Astrocyte (in vitro differentiated cells and primary cell): ENCODE measurements at regions not wholly inside any gene's neighbourhood (a gene's known extent, or its start where the extent isn't known, plus 50 kb on each side); places are given as distances from the start of the nearest gene placed in this dataset.

Experiments
- DNase-seq: peaks from one replicate; pipeline ENCODE4 v3.0.0-alpha.2; 2010; ENCODE audit warnings: low read depth
- FAIRE-seq: peaks from 2 replicates; lab custom pipeline; 2011; peaks lifted over from hg19 to GRCh38; lab: Jason Lieb, UNC
- H2AFZ ChIP-seq: 2 replicates; pipeline ENCODE4 v1.6.0; 2012; ENCODE audit warnings: low read depth, low read length, inconsistent platforms
- H3K27ac ChIP-seq: 2 replicates; pipeline ENCODE4 v1.5.1; 2011; ENCODE audit warnings: low read depth, low read length, inconsistent platforms
- H3K27me3 ChIP-seq: 2 replicates; pipeline ENCODE4 v1.6.0; 2011; ENCODE audit warnings: low read length, inconsistent platforms; ENCODE audit not compliant: insufficient read depth
- H3K36me3 ChIP-seq: 2 replicates; pipeline ENCODE4 v1.5.1; 2011; ENCODE audit warnings: low read length, inconsistent platforms; ENCODE audit not compliant: insufficient read depth
- H3K4me1 ChIP-seq: 2 replicates; pipeline ENCODE4 v1.5.1; 2011; ENCODE audit warnings: low read length, inconsistent platforms; ENCODE audit not compliant: insufficient read depth
- H3K4me2 ChIP-seq: 2 replicates; pipeline ENCODE4 v1.6.0; 2012; ENCODE audit warnings: low read length, inconsistent platforms
- H3K4me3 ChIP-seq: 2 replicates; pipeline ENCODE4 v1.5.1; 2011; ENCODE audit warnings: low read depth, mild to moderate bottlenecking, low read length, inconsistent platforms; ENCODE audit not compliant: insufficient read depth
- H3K79me2 ChIP-seq: 2 replicates; pipeline ENCODE4 v1.6.0; 2012; ENCODE audit warnings: mild to moderate bottlenecking, low read length, inconsistent platforms; ENCODE audit not compliant: insufficient read depth
- H3K9ac ChIP-seq: 2 replicates; pipeline ENCODE4 v1.6.0; 2012; ENCODE audit warnings: mild to moderate bottlenecking, low read length, inconsistent platforms
- H3K9me3 ChIP-seq: 2 replicates; pipeline ENCODE4 v1.5.1; 2012; ENCODE audit warnings: low read depth, mild to moderate bottlenecking, low read length, inconsistent platforms; ENCODE audit not compliant: insufficient read depth
- H4K20me1 ChIP-seq: 2 replicates; pipeline ENCODE4 v1.6.0; 2012; ENCODE audit warnings: low read length, inconsistent platforms; ENCODE audit not compliant: insufficient read depth
- H3K27ac Mint-ChIP-seq: one replicate; pipeline ENCODE4 v1.8.0; 2021; ENCODE audit warnings: mild to moderate bottlenecking, mixed read lengths; ENCODE audit not compliant: unreplicated experiment
- H3K27me3 Mint-ChIP-seq: one replicate; pipeline ENCODE4 v1.8.0; 2021; ENCODE audit warnings: low read depth, mixed read lengths; ENCODE audit not compliant: unreplicated experiment
- H3K36me3 Mint-ChIP-seq: one replicate; pipeline ENCODE4 v1.8.0; 2021; ENCODE audit warnings: low read depth, mixed read lengths; ENCODE audit not compliant: unreplicated experiment
- H3K4me1 Mint-ChIP-seq: one replicate; pipeline ENCODE4 v1.8.0; 2021; ENCODE audit warnings: low read depth, mixed read lengths; ENCODE audit not compliant: unreplicated experiment
- H3K4me3 Mint-ChIP-seq: one replicate; pipeline ENCODE4 v1.8.0; 2021; ENCODE audit warnings: mild to moderate bottlenecking, moderate library complexity, mixed read lengths; ENCODE audit not compliant: unreplicated experiment
- H3K9me3 Mint-ChIP-seq: one replicate; pipeline ENCODE4 v1.8.0; 2021; ENCODE audit warnings: mild to moderate bottlenecking, mixed read lengths; ENCODE audit not compliant: unreplicated experiment
- CTCF ChIP-seq: IDR thresholded peaks from 2 replicates; pipeline ENCODE4 v1.5.1; 2011; ENCODE audit warnings: low read depth, mild to moderate bottlenecking, inconsistent platforms, low read length, moderate library complexity; ENCODE audit not compliant: insufficient read depth
- EZH2 ChIP-seq: IDR thresholded peaks from 2 replicates; pipeline ENCODE4 v1.6.1; 2012; ENCODE audit warnings: mild to moderate bottlenecking, low read length, inconsistent platforms; ENCODE audit not compliant: insufficient read depth

GRCh38 chr6:71492668-71493067, 204.1 kb downstream of the OGFRL1 start:
- Mint-ChIP-seq H3K27ac (no peak overlapping the region), H3K27me3 (no peaks in the 10 kb centered on the region), H3K4me1 (peaks cover 38% of the 10 kb centered on the region), H3K36me3 (no peaks in the 10 kb centered on the region), H3K9me3 (no peaks in the 10 kb centered on the region), H3K4me3 (no peak overlapping the region)
- Histone ChIP-seq H3K9ac (no peak overlapping the region), H3K27me3 (no peaks in the 10 kb centered on the region), H3K4me1 (peaks cover 22% of the 10 kb centered on the region), H3K79me2 (no peaks in the 10 kb centered on the region), H3K4me3 (no peak overlapping the region), H3K9me3 (no peaks in the 10 kb centered on the region), H3K4me2 (no peak overlapping the region), H2AFZ (no peak overlapping the region), H4K20me1 (no peaks in the 10 kb centered on the region), H3K36me3 (no peaks in the 10 kb centered on the region), H3K27ac (no peak overlapping the region)
- DNase-seq (no peak), FAIRE-seq (no peak)
- no peak for TF ChIP-seq CTCF
- TF ChIP-seq EZH2: no peak

- Histone ChIP-seq H4K20me1 (no peaks in the 10 kb centered on the region), H3K9me3 (no peaks in the 10 kb centered on the region), H3K27me3 (no peaks in the 10 kb centered on the region), H3K4me2 (peak overlapping the region; percentile 69), H3K27ac (peak overlapping the region; percentile 28), H3K79me2 (no peaks in the 10 kb centered on the region), H2AFZ (no peak overlapping the region), H3K9ac (no peak overlapping the region), H3K4me1 (peaks cover 11% of the 10 kb centered on the region), H3K4me3 (no peak overlapping the region), H3K36me3 (no peaks in the 10 kb centered on the region)
- TF ChIP-seq EZH2: no peak
- TF ChIP-seq CTCF: no peak
- peaks cover 13% of the 10 kb centered on the region for H3K4me1 Mint-ChIP-seq
- H3K4me3 Mint-ChIP-seq: no peak overlapping the region
- DNase-seq (no peak), FAIRE-seq (no peak)
- H3K9me3 Mint-ChIP-seq: no peaks in the 10 kb centered on the region
- peak overlapping the region; percentile 53 for H3K27ac Mint-ChIP-seq
- H3K27me3 Mint-ChIP-seq: no peaks in the 10 kb centered on the region
- H3K36me3 Mint-ChIP-seq: no peaks in the 10 kb centered on the region
These were observed 207.6 kb downstream of the OGFRL1 start for GRCh38 chr6:71496018-71496721.

GRCh38 chr6:71496722-71497033, 208.1 kb downstream of the OGFRL1 start:
- Mint-ChIP-seq H3K27ac (peak overlapping the region; percentile 53), H3K27me3 (no peaks in the 10 kb centered on the region), H3K4me3 (no peak overlapping the region), H3K4me1 (peaks cover 11% of the 10 kb centered on the region), H3K36me3 (no peaks in the 10 kb centered on the region), H3K9me3 (no peaks in the 10 kb centered on the region)
- FAIRE-seq (no peak), DNase-seq (no peak)
- no peak overlapping the region for H2AFZ ChIP-seq
- TF ChIP-seq CTCF (no peak), EZH2 (no peak)
- H3K36me3 ChIP-seq: no peaks in the 10 kb centered on the region
- H3K4me3 ChIP-seq: no peak overlapping the region
- H3K4me1 ChIP-seq: peaks cover 11% of the 10 kb centered on the region
- H3K27ac ChIP-seq: peak overlapping the region; percentile 28
- no peak overlapping the region for H3K9ac ChIP-seq
- no peaks in the 10 kb centered on the region for H4K20me1 ChIP-seq
- H3K4me2 ChIP-seq: peak overlapping the region; percentile 69
- no peaks in the 10 kb centered on the region for H3K79me2 ChIP-seq
- H3K9me3 ChIP-seq: no peaks in the 10 kb centered on the region
- H3K27me3 ChIP-seq: no peaks in the 10 kb centered on the region
